ENCODE measurements at regions not wholly inside any gene's neighbourhood (a gene's known extent, or its start where the extent isn't known, plus 50 kb on each side); places are given as distances from the start of the nearest gene placed in this dataset.

GRCh38 chr1:112040891-112041740 lies 51.6 kb upstream of the KCND3 start:
- Histone ChIP-seq H3K4me3 (ENCODE audit: severe bottlenecking) (no peak overlapping the region), H3K27me3 (ENCODE audit: insufficient read depth, poor library complexity, severe bottlenecking) (no peaks in the 10 kb centered on the region), H3K27ac (ENCODE audit: poor library complexity, severe bottlenecking) (no peak overlapping the region), H3K9me3 (ENCODE audit: severe bottlenecking) (no peaks in the 10 kb centered on the region), H3K36me3 (ENCODE audit: low read depth) (no peaks in the 10 kb centered on the region), H3K4me1 (ENCODE audit: insufficient read depth, poor library complexity, severe bottlenecking) (no peaks in the 10 kb centered on the region)
- DNase-seq (ENCODE audit: low spot score) (no peak), ATAC-seq (ENCODE audit: low read depth) (no peak)
- no peak for TF ChIP-seq CTCF (IDR thresholded peaks at IDR 0.05; ENCODE audit: poor library complexity, severe bottlenecking)

- no peak overlapping the region for H3K27ac ChIP-seq (ENCODE audit: poor library complexity, severe bottlenecking)
- H3K4me1 ChIP-seq (ENCODE audit: insufficient read depth, poor library complexity, severe bottlenecking), result no peaks in the 10 kb centered on the region
- H3K4me3 ChIP-seq (ENCODE audit: severe bottlenecking), result no peak overlapping the region
- H3K36me3 ChIP-seq (ENCODE audit: low read depth), result no peaks in the 10 kb centered on the region
- no peak for ATAC-seq (ENCODE audit: low read depth)
- no peaks in the 10 kb centered on the region for H3K27me3 ChIP-seq (ENCODE audit: insufficient read depth, poor library complexity, severe bottlenecking)
- no peak for TF ChIP-seq CTCF (IDR thresholded peaks at IDR 0.05; ENCODE audit: poor library complexity, severe bottlenecking)
- DNase-seq (ENCODE audit: low spot score), result no peak
- H3K9me3 ChIP-seq (ENCODE audit: severe bottlenecking), result no peaks in the 10 kb centered on the region
These were observed 54.4 kb upstream of the KCND3 start for GRCh38 chr1:112043901-112044300.

- H3K36me3 ChIP-seq (ENCODE audit: low read depth), result no peaks in the 10 kb centered on the region
- no peak overlapping the region for H3K4me3 ChIP-seq (ENCODE audit: severe bottlenecking)
- no peak for ATAC-seq (ENCODE audit: low read depth)
- no peaks in the 10 kb centered on the region for H3K27me3 ChIP-seq (ENCODE audit: insufficient read depth, poor library complexity, severe bottlenecking)
- H3K9me3 ChIP-seq (ENCODE audit: severe bottlenecking), result no peaks in the 10 kb centered on the region
- TF ChIP-seq CTCF (IDR thresholded peaks at IDR 0.05; ENCODE audit: poor library complexity, severe bottlenecking), result no peak
- DNase-seq (ENCODE audit: low spot score), result no peak
- H3K4me1 ChIP-seq (ENCODE audit: insufficient read depth, poor library complexity, severe bottlenecking), result no peaks in the 10 kb centered on the region
- H3K27ac ChIP-seq (ENCODE audit: poor library complexity, severe bottlenecking), result no peak overlapping the region
These were observed 55.3 kb upstream of the KCND3 start for GRCh38 chr1:112044745-112045144.

- no peaks in the 10 kb centered on the region for H3K27me3 ChIP-seq (ENCODE audit: insufficient read depth, poor library complexity, severe bottlenecking)
- no peaks in the 10 kb centered on the region for H3K36me3 ChIP-seq (ENCODE audit: low read depth)
- no peaks in the 10 kb centered on the region for H3K9me3 ChIP-seq (ENCODE audit: severe bottlenecking)
- no peaks in the 10 kb centered on the region for H3K4me1 ChIP-seq (ENCODE audit: insufficient read depth, poor library complexity, severe bottlenecking)
- no peak for ATAC-seq (ENCODE audit: low read depth)
- H3K27ac ChIP-seq (ENCODE audit: poor library complexity, severe bottlenecking), result no peak overlapping the region
- no peak for DNase-seq (ENCODE audit: low spot score)
- H3K4me3 ChIP-seq (ENCODE audit: severe bottlenecking), result no peak overlapping the region
- no peak for TF ChIP-seq CTCF (IDR thresholded peaks at IDR 0.05; ENCODE audit: poor library complexity, severe bottlenecking)
These were observed 57.2 kb upstream of the KCND3 start for GRCh38 chr1:112046630-112047029.

GRCh38 chr1:112048421-112048820 lies 59.0 kb upstream of the KCND3 start:
- no peak overlapping the region for H3K27ac ChIP-seq (ENCODE audit: poor library complexity, severe bottlenecking)
- no peaks in the 10 kb centered on the region for H3K27me3 ChIP-seq (ENCODE audit: insufficient read depth, poor library complexity, severe bottlenecking)
- no peaks in the 10 kb centered on the region for H3K4me1 ChIP-seq (ENCODE audit: insufficient read depth, poor library complexity, severe bottlenecking)
- ATAC-seq (ENCODE audit: low read depth) (no peak), DNase-seq (ENCODE audit: low spot score) (no peak)
- H3K4me3 ChIP-seq (ENCODE audit: severe bottlenecking), result no peak overlapping the region
- no peak for TF ChIP-seq CTCF (IDR thresholded peaks at IDR 0.05; ENCODE audit: poor library complexity, severe bottlenecking)
- H3K9me3 ChIP-seq (ENCODE audit: severe bottlenecking), result no peaks in the 10 kb centered on the region
- H3K36me3 ChIP-seq (ENCODE audit: low read depth), result no peaks in the 10 kb centered on the region
